Liver (tissue), 3 donors: ENCODE measurements at regions not wholly inside any gene's neighbourhood (a gene's known extent, or its start where the extent isn't known, plus 50 kb on each side); places are given as distances from the start of the nearest gene placed in this dataset.

Experiments
- ATF3 ChIP-seq: IDR thresholded peaks from 2 replicates; pipeline ENCODE4 v1.6.1; 2016; ENCODE audit warnings: antibody characterized with exemption
- CTCF ChIP-seq: fragments of 150-350 bp; IDR thresholded peaks from 2 replicates; pipeline ENCODE4 v1.5.1; 2017; ENCODE audit warnings: improper control_type of control experiment, low read depth, low read length; ENCODE audit not compliant: missing input control
- EGR1 ChIP-seq, 2 donors: IDR thresholded peaks; 2 replicates each; pipeline ENCODE4 v1.6.1; 2016 to 2018; ENCODE audit warnings: antibody characterized with exemption in 2 of 2, low read depth in 2 of 2
- FOXA1 ChIP-seq: IDR thresholded peaks from 2 replicates; pipeline ENCODE4 v1.6.1; 2016; ENCODE audit warnings: antibody characterized with exemption
- GABPA ChIP-seq, 2 donors: IDR thresholded peaks in 1 of 2; conservative IDR thresholded peaks in 1 of 2; 2 replicates each; pipeline ENCODE4 v1.6.1; 2016; ENCODE audit warnings: antibody characterized with exemption in 2 of 2, mild to moderate bottlenecking in 1 of 2, moderate library complexity in 1 of 2
- HNF4A ChIP-seq, 2 donors: conservative IDR thresholded peaks; 2 replicates each; pipeline ENCODE4 v1.6.1; 2016; ENCODE audit warnings: antibody characterized with exemption in 2 of 2, mild to moderate bottlenecking in 2 of 2
- JUND ChIP-seq, 2 donors: IDR thresholded peaks; 2 replicates each; pipeline ENCODE4 v1.6.1; 2016; ENCODE audit warnings: antibody characterized with exemption in 2 of 2
- MAX ChIP-seq: IDR thresholded peaks from 2 replicates; pipeline ENCODE4 v1.6.1; 2016; ENCODE audit warnings: antibody characterized with exemption
- RAD21 ChIP-seq, 2 donors: IDR thresholded peaks; 2 replicates each; pipeline ENCODE4 v1.6.1; 2016; ENCODE audit warnings: antibody characterized with exemption in 2 of 2, mild to moderate bottlenecking in 2 of 2
- REST ChIP-seq: IDR thresholded peaks from 2 replicates; pipeline ENCODE4 v1.6.1; 2016; ENCODE audit warnings: antibody characterized with exemption, mild to moderate bottlenecking
- RXRA ChIP-seq, 2 donors: IDR thresholded peaks; 2 replicates each; pipeline ENCODE4 v1.6.1; 2017 to 2018; ENCODE audit warnings: antibody characterized with exemption in 2 of 2, mild to moderate bottlenecking in 1 of 2
- SP1 ChIP-seq: IDR thresholded peaks from 2 replicates; pipeline ENCODE4 v1.6.1; 2018; ENCODE audit warnings: antibody characterized with exemption, mild to moderate bottlenecking
- TAF1 ChIP-seq: conservative IDR thresholded peaks from 2 replicates; pipeline ENCODE4 v1.6.1; 2016; ENCODE audit warnings: antibody characterized with exemption, mild to moderate bottlenecking
- YY1 ChIP-seq: IDR thresholded peaks from 2 replicates; pipeline ENCODE4 v1.6.1; 2016; ENCODE audit warnings: antibody characterized with exemption, mild to moderate bottlenecking
- donor health status: healthy.
- donor health status: healthy.

GRCh38 chr20:39967806-39968205 is 721.2 kb downstream of the MAFB start:
- no peak for TF ChIP-seq JUND (IDR thresholded peaks at IDR 0.05)
- TF ChIP-seq CTCF, result no peak
- no peak for TF ChIP-seq YY1
- TF ChIP-seq MAX, result no peak
- TF ChIP-seq RAD21 (IDR thresholded peaks at IDR 0.05), result no peak
- TF ChIP-seq RXRA (IDR thresholded peaks at IDR 0.05), result no peak
- TF ChIP-seq ATF3, result no peak
- TF ChIP-seq REST, result no peak
- no peak for TF ChIP-seq GABPA (IDR thresholded peaks at IDR 0.05 in 1 of 2, conservative IDR thresholded peaks at IDR 0.05 in 1 of 2)
- TF ChIP-seq TAF1, result no peak
- TF ChIP-seq SP1, result no peak
- TF ChIP-seq EGR1 (IDR thresholded peaks at IDR 0.05; ENCODE audit: low read depth in 2 of 2), result no peak
- TF ChIP-seq FOXA1, result no peak
- no peak for TF ChIP-seq HNF4A (conservative IDR thresholded peaks at IDR 0.05)
